CD4-positive, alpha-beta T cell treated with Interleukin-15 for 1 hour (primary cell): ENCODE measurements at regions not wholly inside any gene's neighbourhood (a gene's known extent, or its start where the extent isn't known, plus 50 kb on each side); places are given as distances from the start of the nearest gene placed in this dataset.
"Not testable (repeated sequence)": the region's sequence is repeated elsewhere in the genome, so short reads cannot be mapped to it uniquely, and the experiment has no call there.

Source experiments
- DNase-seq: peaks from one replicate; pipeline ENCODE4 v3.0.0-alpha.2; 2020

- no peak for DNase-seq
These were observed 61.5 kb downstream of the PRDM13 start for GRCh38 chr6:99668036-99668705.

- DNase-seq, result no peak
These were observed 83.5 kb downstream of the PRDM13 start for GRCh38 chr6:99689916-99690685.

- DNase-seq, result not testable (repeated sequence)
These were observed 95.7 kb downstream of the PRDM13 start for GRCh38 chr6:99702287-99702686.

- no peak for DNase-seq
These were observed 102.4 kb downstream of the PRDM13 start for GRCh38 chr6:99709062-99709461.

- DNase-seq, result no peak
These were observed 104.7 kb downstream of the PRDM13 start for GRCh38 chr6:99711302-99711701.

- DNase-seq, result no peak
These were observed 105.3 kb downstream of the PRDM13 start for GRCh38 chr6:99711925-99712324.

GRCh38 chr6:99712519-99712918 lies 105.9 kb downstream of the PRDM13 start:
- no peak for DNase-seq

GRCh38 chr6:99722043-99722442 lies 115.4 kb downstream of the PRDM13 start:
- DNase-seq, result not testable (repeated sequence)

GRCh38 chr6:99730237-99730636 lies 123.6 kb downstream of the PRDM13 start:
- DNase-seq, result not testable (repeated sequence)

- no peak for DNase-seq
These were observed 129.7 kb downstream of the PRDM13 start for GRCh38 chr6:99736302-99736701.

GRCh38 chr6:99739526-99739925 lies 132.9 kb downstream of the PRDM13 start:
- DNase-seq, result no peak

- DNase-seq, result no peak
These were observed 134.5 kb downstream of the PRDM13 start for GRCh38 chr6:99741092-99741491.

- DNase-seq, result no peak
These were observed 137.0 kb downstream of the PRDM13 start for GRCh38 chr6:99743647-99744046.

GRCh38 chr6:99745651-99746050 lies 139.0 kb downstream of the PRDM13 start:
- DNase-seq, result no peak

GRCh38 chr6:99746261-99746895 lies 139.7 kb downstream of the PRDM13 start:
- peak; percentile 42 for DNase-seq

GRCh38 chr6:99761711-99762110 lies 155.1 kb downstream of the PRDM13 start:
- DNase-seq, result no peak

- DNase-seq, result no peak
These were observed 161.5 kb downstream of the PRDM13 start for GRCh38 chr6:99768166-99768565.

- DNase-seq, result no peak
These were observed 173.3 kb downstream of the PRDM13 start for GRCh38 chr6:99779631-99780555.

- no peak for DNase-seq
These were observed 173.9 kb downstream of the PRDM13 start for GRCh38 chr6:99780556-99780885.

GRCh38 chr6:99789767-99790166 lies 183.1 kb downstream of the PRDM13 start:
- no peak for DNase-seq

- no peak for DNase-seq
These were observed 184.0 kb downstream of the PRDM13 start for GRCh38 chr6:99790679-99791078.

- no peak for DNase-seq
These were observed 192.2 kb downstream of the MCHR2 start for GRCh38 chr6:99801805-99802204.
